KG1 (cell line): ENCODE measurements at regions not wholly inside any gene's neighbourhood (a gene's known extent, or its start where the extent isn't known, plus 50 kb on each side); places are given as distances from the start of the nearest gene placed in this dataset.

Experiments used
- DNase-seq: peaks from one replicate; lab custom pipeline; 2025; lab: John Stamatoyannopoulos, UW

DNA sequence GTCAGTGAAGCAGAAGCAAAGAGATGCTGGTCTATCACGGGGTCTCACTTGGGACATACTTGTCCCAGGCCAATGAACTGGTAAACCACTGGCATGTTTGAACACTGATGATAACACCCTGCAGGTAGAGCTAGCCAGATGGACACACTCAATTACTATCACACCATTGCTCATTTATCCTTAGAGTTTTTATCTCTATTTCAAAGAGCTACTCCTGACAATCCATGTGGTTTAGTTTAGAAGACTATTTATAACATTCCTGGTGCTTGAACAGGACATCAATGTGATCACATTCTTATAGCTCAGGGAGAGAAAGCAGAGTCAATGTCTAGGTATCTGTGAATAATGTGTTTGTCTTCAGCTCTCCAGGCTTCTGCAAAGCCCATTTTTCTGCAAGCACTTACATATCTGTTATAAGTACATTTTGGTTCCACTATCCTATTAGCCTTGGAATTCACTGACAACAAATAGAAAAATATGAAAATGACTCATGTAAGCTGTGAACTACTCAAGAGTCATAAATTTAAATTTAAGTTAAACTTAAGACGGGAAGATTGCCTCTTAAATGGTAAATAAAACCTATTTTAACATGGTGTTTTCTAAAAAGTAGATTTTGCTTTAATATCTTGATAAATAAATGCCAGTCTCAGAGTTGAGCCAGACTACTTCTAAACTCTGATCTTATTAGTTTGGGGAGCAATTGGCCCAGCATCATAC lies 106.7 kb upstream of the MBL2 start:
- no peak for DNase-seq

DNA sequence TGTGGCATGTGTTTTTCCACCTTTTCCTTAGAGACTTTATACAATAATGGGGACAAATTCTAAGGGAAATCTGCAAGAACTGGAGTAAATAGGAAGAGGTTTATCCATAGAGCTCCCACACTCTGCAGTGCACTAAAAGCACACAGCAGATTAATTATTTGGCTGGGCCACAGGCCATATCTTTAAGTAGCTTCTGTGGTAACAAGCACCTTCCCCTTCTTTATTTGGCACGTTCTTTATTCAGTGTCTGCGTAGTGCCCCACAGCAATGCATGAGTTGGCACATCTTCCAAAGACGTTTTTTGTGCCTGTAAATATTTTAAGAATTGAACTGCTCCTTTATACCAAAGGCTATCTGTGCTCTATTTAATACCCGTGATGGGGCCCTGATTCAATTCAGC lies 104.9 kb upstream of the MBL2 start:
- DNase-seq, result no peak

- DNase-seq, result no peak
Measured at GRCh38 chr10:52875336-52875735, 102.8 kb upstream of the MBL2 start.

GRCh38 chr10:52874581-52874980 lies 102.0 kb upstream of the MBL2 start:
- DNase-seq, result no peak

DNA sequence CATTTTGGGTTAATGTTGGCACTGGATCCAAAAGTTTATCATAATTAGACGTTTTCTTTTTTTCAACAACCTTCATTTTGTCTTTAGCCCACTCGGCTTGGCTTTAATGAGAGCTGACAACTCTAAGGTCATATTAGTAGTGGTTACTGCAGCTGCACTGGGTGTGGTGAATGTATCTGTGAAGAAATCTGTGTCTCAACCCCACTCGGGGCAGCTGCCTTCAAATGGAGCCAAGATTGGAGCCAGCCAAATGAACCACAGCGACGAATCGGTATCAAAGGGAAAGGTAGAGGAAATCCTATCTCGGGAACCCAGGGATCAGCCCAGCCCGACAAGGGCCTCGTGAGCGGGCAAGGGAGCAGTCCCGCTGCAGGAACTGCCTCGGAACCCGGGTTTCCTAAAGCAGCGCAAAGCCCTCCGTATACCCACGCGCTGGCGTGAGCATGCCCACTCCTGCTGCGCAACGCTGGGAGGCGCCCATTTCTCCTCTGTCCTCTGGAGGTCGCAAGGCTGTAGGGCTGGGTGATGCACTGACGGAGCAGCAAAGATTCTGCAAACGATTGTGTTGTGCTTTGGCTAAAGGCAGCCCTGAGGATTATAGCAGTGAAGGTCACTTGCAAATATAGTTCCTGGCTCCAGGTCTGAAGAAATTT lies 98.7 kb upstream of the MBL2 start:
- no peak for DNase-seq

- no peak for DNase-seq
Measured at GRCh38 chr10:52870562-52870961, 98.0 kb upstream of the MBL2 start.

GRCh38 chr10:52869864-52870263 lies 97.3 kb upstream of the MBL2 start:
- DNase-seq, result no peak

DNA sequence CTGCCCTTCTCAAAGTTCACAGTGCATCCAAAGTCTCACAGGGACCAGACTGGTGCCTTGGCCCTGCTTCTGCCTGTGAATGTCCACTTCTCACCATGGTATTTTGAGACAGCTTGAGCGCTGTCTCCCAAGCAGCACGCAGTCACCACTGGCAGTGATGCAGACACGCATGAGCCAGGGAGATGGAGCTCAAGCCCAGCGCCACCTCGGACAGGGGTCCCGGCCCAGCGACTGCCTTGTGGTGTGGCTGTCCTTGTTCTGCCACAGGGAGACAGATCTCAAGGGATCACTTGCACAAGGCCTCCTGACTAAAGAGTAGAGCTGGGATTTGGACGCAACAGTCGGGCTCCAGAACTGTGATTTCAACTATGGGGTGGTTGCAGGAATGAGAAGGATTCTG lies 92.6 kb upstream of the MBL2 start:
- no peak for DNase-seq

GRCh38 chr10:52864201-52865106 lies 91.9 kb upstream of the MBL2 start:
- DNase-seq, result no peak

DNA sequence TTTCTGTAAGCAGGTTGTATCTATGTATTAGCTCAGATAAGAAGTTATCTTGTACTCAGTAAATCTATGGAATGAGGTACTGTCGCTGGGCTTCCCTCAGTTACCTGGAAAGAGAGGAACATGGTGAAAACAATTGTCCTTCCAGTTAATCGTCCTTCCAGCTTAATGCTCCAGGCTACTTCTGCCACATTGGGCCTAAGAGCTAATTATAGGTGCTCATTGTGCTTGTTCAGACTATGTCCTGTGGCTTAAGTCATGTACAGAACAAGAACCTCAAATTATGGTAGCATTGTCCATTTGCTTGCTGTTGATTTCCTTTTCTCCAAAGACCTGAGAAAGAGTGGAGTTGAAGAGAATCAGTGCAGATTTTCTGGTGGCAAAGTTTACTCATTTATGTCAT lies 86.1 kb upstream of the MBL2 start:
- DNase-seq, result no peak

DNA sequence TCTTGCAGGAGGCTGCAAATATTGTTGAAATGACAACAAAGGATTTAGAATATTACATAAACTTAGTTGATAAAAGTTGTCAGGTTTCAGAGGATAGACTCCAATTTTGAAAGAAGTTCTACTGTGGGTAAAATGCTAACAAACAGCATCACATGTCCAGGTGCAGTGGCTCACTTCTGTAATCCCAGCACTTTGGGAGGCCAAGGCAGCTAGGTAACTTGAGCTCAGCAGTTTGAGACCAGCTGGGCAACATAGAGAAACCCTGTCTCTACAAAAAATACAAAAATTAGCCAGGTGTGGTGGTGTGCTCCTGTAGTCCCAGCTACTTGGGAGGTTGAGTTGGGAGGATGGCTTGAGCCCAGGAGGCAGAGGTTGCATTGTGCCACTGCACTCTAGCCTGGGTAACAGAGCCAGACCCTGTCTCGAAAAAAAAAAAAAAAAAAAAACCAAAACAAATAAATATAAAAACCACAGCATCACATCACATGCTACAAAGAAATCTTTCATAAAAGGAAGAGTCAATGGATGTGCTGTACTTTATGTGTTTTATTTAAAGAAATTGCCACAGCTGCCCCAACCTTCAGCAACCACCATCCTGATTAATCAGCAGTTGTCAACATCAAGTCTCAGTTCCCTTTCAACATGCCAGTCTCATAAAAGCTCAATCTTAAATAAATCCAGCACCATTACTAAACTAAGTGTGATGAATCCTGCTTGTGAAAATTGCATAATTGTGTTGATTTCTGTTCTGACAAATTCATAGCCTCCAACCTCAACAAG lies 83.2 kb upstream of the MBL2 start:
- no peak for DNase-seq

DNA sequence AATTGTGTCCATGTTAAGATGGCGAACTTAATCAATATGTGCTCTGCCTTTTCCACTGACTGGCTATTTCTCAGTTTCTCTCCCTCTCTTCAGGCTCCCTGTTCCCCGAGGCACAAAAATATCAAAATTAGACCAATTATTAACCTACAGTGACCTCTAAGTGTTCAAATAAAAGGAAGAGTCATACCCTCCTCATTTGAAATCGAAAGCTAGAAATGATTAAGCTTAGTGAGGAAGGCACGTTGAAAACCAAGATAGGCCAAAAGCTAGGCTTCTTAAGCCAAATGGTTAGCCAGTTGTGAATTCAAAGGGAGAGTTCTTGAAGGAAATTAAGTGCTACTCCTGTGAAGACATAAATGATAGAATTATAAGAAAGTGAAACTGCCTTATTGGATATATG lies 81.1 kb upstream of the MBL2 start:
- no peak for DNase-seq

GRCh38 chr10:52836816-52837215 lies 64.2 kb upstream of the MBL2 start:
- no peak for DNase-seq
